ENCODE measurements at regions not wholly inside any gene's neighbourhood (a gene's known extent, or its start where the extent isn't known, plus 50 kb on each side); places are given as distances from the start of the nearest gene placed in this dataset.

GRCh38 chr7:36006636-36007229 is 146.3 kb upstream of the EEPD1 start:
- Histone ChIP-seq H3K36me3 (no peaks in the 10 kb centered on the region), H3K4me1 (no peaks in the 10 kb centered on the region), H3K4me3 (no peak overlapping the region), H3K27ac (no peak overlapping the region), H3K27me3 (no peaks in the 10 kb centered on the region), H3K9me3 (no peaks in the 10 kb centered on the region)
- peak; percentile 9 to 58 for DNase-seq (ENCODE audit: extremely low spot score in 2 of 2)
- TF ChIP-seq CTCF (IDR thresholded peaks at IDR 0.05): no peak
- TF ChIP-seq POLR2A (IDR thresholded peaks at IDR 0.05): no peak
- TF ChIP-seq POLR2AphosphoS5 (IDR thresholded peaks at IDR 0.05; ENCODE audit: insufficient read depth in 1 of 2, low read depth in 1 of 2): no peak
- intact Hi-C loops (cut with DNase I): no loop called here

GRCh38 chr7:36010656-36011587 is 142.1 kb upstream of the EEPD1 start:
- Histone ChIP-seq H3K4me1 (no peaks in the 10 kb centered on the region), H3K4me3 (no peak overlapping the region), H3K27ac (no peak overlapping the region), H3K36me3 (no peaks in the 10 kb centered on the region), H3K27me3 (no peaks in the 10 kb centered on the region), H3K9me3 (no peaks in the 10 kb centered on the region)
- intact Hi-C loops (cut with DNase I): no loop called here
- peak; percentile 52 to 58 for DNase-seq (ENCODE audit: extremely low spot score in 2 of 2)
- TF ChIP-seq POLR2A (IDR thresholded peaks at IDR 0.05): no peak
- no peak for TF ChIP-seq CTCF (IDR thresholded peaks at IDR 0.05)
- TF ChIP-seq POLR2AphosphoS5 (IDR thresholded peaks at IDR 0.05; ENCODE audit: insufficient read depth in 1 of 2, low read depth in 1 of 2): no peak

- peak; percentile 28 to 54 for DNase-seq (ENCODE audit: extremely low spot score in 2 of 2)
- H3K4me3 ChIP-seq: no peak overlapping the region
- intact Hi-C loops (cut with DNase I): no loop called here
Measured at GRCh38 chr7:36011588-36011965, 141.5 kb upstream of the EEPD1 start.

GRCh38 chr7:36013246-36014014 is 139.6 kb upstream of the EEPD1 start:
- intact Hi-C loops (cut with DNase I): no loop called here
- Histone ChIP-seq H3K4me1 (no peaks in the 10 kb centered on the region), H3K9me3 (no peaks in the 10 kb centered on the region), H3K27me3 (no peaks in the 10 kb centered on the region), H3K36me3 (no peaks in the 10 kb centered on the region), H3K4me3 (no peak overlapping the region), H3K27ac (no peak overlapping the region)
- DNase-seq (ENCODE audit: extremely low spot score in 2 of 2): no peak
- no peak for TF ChIP-seq POLR2AphosphoS5 (IDR thresholded peaks at IDR 0.05; ENCODE audit: insufficient read depth in 1 of 2, low read depth in 1 of 2)
- TF ChIP-seq CTCF (IDR thresholded peaks at IDR 0.05): no peak
- TF ChIP-seq POLR2A (IDR thresholded peaks at IDR 0.05): no peak

More at GRCh38 chr7:36011588-36011965, 141.5 kb upstream of the EEPD1 start:
- TF ChIP-seq POLR2A (IDR thresholded peaks at IDR 0.05) (no peak), CTCF (IDR thresholded peaks at IDR 0.05) (no peak), POLR2AphosphoS5 (IDR thresholded peaks at IDR 0.05; ENCODE audit: insufficient read depth in 1 of 2, low read depth in 1 of 2) (no peak)
- H3K4me1 ChIP-seq: no peaks in the 10 kb centered on the region
- H3K27ac ChIP-seq: no peak overlapping the region
- H3K27me3 ChIP-seq: no peaks in the 10 kb centered on the region
- H3K9me3 ChIP-seq: no peaks in the 10 kb centered on the region
- H3K36me3 ChIP-seq: no peaks in the 10 kb centered on the region
